ENCODE measurements at regions not wholly inside any gene's neighbourhood (a gene's known extent, or its start where the extent isn't known, plus 50 kb on each side); places are given as distances from the start of the nearest gene placed in this dataset.

GRCh38 chr10:36464291-36464690 lies 661.1 kb upstream of the ANKRD30A start:
- CTCF ChIA-PET = interaction anchor here (1.1 to 1.2 kb wide), 2 partner anchors 14 to 703 kb away, joined by 3 to 4 read pairs; no protein-coding TSS in a partner anchor
- intact Hi-C loops (cut with micrococcal nuclease) = no loop called here
- no TSS peak for BruUV-seq (replicated peaks)

More at GRCh38 chr10:36464291-36464690, 661.1 kb upstream of the ANKRD30A start:
- Histone ChIP-seq H3K79me2 (ENCODE audit: control insufficient read depth, insufficient read depth, low read length) (no peaks in the 10 kb centered on the region), H3K27me3 (ENCODE audit: control insufficient read depth in 2 of 2, insufficient read depth in 2 of 2, low read length in 2 of 2) (no peaks in the 10 kb centered on the region), H3K4me3 (replicated peaks in 1 of 3; ENCODE audit: insufficient read depth in 1 of 3, low read depth in 1 of 3, low read length in 3 of 3) (no peak overlapping the region), H2AFZ (ENCODE audit: low read depth, low read length) (no peak overlapping the region), H3K36me3 (ENCODE audit: control insufficient read depth in 2 of 2, extremely low read depth in 1 of 2, insufficient read depth in 2 of 2, low read length in 2 of 2) (no peaks in the 10 kb centered on the region), H4K20me1 (replicated peaks; ENCODE audit: control insufficient read depth, extremely low read depth, insufficient read depth, low read length) (no peaks in the 10 kb centered on the region), H3K4me1 (ENCODE audit: control insufficient read depth, extremely low read depth, insufficient read depth, low read length) (no peaks in the 10 kb centered on the region), H3K4me2 (ENCODE audit: insufficient read depth, low read length) (no peak overlapping the region), H3K9ac (replicated peaks; ENCODE audit: extremely low read depth, insufficient read depth, low read length) (no peak overlapping the region), H3K27ac (ENCODE audit: insufficient read depth, low read depth, low read length) (no peak overlapping the region), H3K9me3 (replicated peaks; ENCODE audit: control insufficient read depth, insufficient read depth, low read length) (no peaks in the 10 kb centered on the region), H3K9me1 (replicated peaks; ENCODE audit: control insufficient read depth, extremely low read depth, insufficient read depth, low read length) (no peaks in the 10 kb centered on the region)
- POLR2A ChIA-PET = no interaction called here
- TF ChIP-seq GATA2 (IDR thresholded peaks at IDR 0.05; ENCODE audit: insufficient read depth, insufficient read length, low read depth, low read length) = no peak
- no peak for TF ChIP-seq MAX (IDR thresholded peaks at IDR 0.05; ENCODE audit: insufficient read depth, insufficient read length)
- no peak for TF ChIP-seq EZH2 (IDR thresholded peaks at IDR 0.05; ENCODE audit: borderline replicate concordance, low read depth, low read length, severe bottlenecking)
- no peak for TF ChIP-seq CTCF (IDR thresholded peaks at IDR 0.05; ENCODE audit: extremely low read depth in 1 of 2, insufficient read depth in 1 of 2, low read depth in 1 of 2, low read length in 2 of 2)
- no peak for TF ChIP-seq FOS (IDR thresholded peaks at IDR 0.05; ENCODE audit: borderline replicate concordance, insufficient read depth, low read length)
- dilution Hi-C loops (cut with MboI; ENCODE audit: extremely low pct_ligation_motif_present, low sequenced_read_pairs) = no loop called here
- no peak for FAIRE-seq
- no peak for DNase-seq (ENCODE audit: low read depth, low spot score)

Data from endothelial cell of umbilical vein (primary cell).